Brain microvascular endothelial cell (primary cell): ENCODE measurements at regions not wholly inside any gene's neighbourhood (a gene's known extent, or its start where the extent isn't known, plus 50 kb on each side); places are given as distances from the start of the nearest gene placed in this dataset.

Experiments
- DNase-seq: peaks from one replicate; pipeline ENCODE4 v3.0.0-alpha.2; 2020
- H3K27ac ChIP-seq: fragments of 250-450 bp; sonication (Bioruptor Pico); 2 replicates; pipeline ENCODE4 v1.5.1; 2020; ENCODE audit warnings: mild to moderate bottlenecking, moderate library complexity
- H3K27me3 ChIP-seq: fragments of 250-450 bp; sonication (Bioruptor Pico); replicated peaks from 2 replicates; pipeline ENCODE4 v1.5.1; 2020; ENCODE audit warnings: mild to moderate bottlenecking
- H3K36me3 ChIP-seq: fragments of 250-450 bp; sonication (Bioruptor Pico); replicated peaks from 2 replicates; pipeline ENCODE4 v1.5.1; 2020; ENCODE audit warnings: mild to moderate bottlenecking
- H3K4me3 ChIP-seq: 2 replicates; pipeline ENCODE4 v1.5.1; 2011; ENCODE audit warnings: low read depth, mild to moderate bottlenecking, control low read depth, low read length, moderate library complexity
- in situ Hi-C: cut with HindIII; loops from 2 replicates; pipeline ENCODE4 v1.10.0; 2017; ENCODE audit warnings: low sequenced_read_pairs, low pct_ligation_motif_present
- TF ChIP-seq, protein P1 (sequence below): IDR thresholded peaks from 2 replicates; pipeline ENCODE4 v1.5.1; 2011; ENCODE audit warnings: low read depth, mild to moderate bottlenecking, moderate library complexity, low read length, control low read depth, inconsistent platforms; ENCODE audit errors: missing control alignments

DNA sequence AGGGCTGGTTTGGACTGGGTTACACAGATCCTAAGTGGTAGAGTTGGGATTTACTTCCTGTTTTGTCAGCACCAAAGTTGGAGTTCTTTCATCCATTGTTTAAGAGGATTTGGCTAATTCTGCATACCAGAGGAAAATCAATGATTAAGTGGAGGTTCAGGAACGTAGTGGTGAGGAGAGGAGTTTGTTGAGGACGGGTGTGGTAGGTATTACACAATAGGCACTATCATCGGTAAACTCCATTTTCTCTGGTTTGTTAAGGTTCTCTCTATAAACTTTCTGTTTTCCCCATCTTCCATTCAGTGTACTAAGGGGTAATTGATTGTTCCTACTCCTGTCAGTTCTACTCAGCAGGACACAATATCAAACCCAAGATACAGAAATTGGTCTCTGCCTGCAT lies 107.5 kb upstream of the VCX2 start:
- no peak overlapping the region for H3K4me3 ChIP-seq
- in situ Hi-C loops: no loop called here
- no peak overlapping the region for H3K27ac ChIP-seq
- H3K36me3 ChIP-seq: no peaks in the 10 kb centered on the region
- TF ChIP-seq, protein P1, sequence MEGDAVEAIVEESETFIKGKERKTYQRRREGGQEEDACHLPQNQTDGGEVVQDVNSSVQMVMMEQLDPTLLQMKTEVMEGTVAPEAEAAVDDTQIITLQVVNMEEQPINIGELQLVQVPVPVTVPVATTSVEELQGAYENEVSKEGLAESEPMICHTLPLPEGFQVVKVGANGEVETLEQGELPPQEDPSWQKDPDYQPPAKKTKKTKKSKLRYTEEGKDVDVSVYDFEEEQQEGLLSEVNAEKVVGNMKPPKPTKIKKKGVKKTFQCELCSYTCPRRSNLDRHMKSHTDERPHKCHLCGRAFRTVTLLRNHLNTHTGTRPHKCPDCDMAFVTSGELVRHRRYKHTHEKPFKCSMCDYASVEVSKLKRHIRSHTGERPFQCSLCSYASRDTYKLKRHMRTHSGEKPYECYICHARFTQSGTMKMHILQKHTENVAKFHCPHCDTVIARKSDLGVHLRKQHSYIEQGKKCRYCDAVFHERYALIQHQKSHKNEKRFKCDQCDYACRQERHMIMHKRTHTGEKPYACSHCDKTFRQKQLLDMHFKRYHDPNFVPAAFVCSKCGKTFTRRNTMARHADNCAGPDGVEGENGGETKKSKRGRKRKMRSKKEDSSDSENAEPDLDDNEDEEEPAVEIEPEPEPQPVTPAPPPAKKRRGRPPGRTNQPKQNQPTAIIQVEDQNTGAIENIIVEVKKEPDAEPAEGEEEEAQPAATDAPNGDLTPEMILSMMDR: no peak
- no peak for DNase-seq
- H3K27me3 ChIP-seq: no peaks in the 10 kb centered on the region

DNA sequence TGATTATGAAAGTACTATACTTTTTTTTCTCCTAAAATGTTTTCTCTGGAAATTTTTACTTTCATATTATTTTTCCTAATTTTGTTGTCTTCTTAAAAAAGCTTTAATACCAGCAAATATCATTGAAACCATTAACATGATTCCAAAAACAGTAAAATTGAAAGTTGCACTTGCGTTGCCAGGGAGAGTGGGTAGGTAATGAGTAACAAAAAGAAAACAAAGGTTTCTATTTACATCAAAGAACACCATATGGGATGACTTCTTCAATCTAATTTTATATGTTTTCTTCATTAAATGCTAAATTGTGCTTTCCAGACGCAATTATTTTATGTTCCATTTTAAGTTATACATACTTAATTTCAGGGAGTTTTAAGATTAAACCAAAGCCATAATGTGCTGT lies 108.3 kb upstream of the VCX2 start:
- TF ChIP-seq, protein P1: no peak
- no peak overlapping the region for H3K27ac ChIP-seq
- H3K27me3 ChIP-seq: no peaks in the 10 kb centered on the region
- in situ Hi-C loops: no loop called here
- no peak for DNase-seq
- no peak overlapping the region for H3K4me3 ChIP-seq
- no peaks in the 10 kb centered on the region for H3K36me3 ChIP-seq

DNA sequence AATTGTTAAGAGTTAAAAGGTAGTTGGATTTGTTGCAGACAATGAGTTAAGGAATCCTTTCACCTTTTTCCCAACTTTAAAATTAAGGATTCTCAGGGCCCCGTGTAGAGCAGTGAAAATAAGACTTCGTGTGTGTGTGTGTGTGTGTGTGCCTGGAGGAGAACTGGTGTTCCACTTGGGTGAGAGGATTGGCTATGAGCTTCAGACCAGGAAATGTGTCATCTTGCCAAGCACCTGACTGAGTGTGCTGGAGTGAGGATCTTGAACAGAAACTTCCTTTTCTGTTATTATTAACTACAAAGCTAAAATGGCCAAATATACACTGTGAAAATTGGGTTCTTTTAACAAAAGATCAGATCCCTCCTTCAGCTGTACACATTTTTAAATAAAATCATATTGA lies 113.1 kb upstream of the VCX2 start:
- in situ Hi-C loops: no loop called here
- H3K27ac ChIP-seq: no peak overlapping the region
- H3K36me3 ChIP-seq: no peaks in the 10 kb centered on the region
- DNase-seq: no peak
- TF ChIP-seq, protein P1: no peak
- no peaks in the 10 kb centered on the region for H3K27me3 ChIP-seq
- H3K4me3 ChIP-seq: no peak overlapping the region

DNA sequence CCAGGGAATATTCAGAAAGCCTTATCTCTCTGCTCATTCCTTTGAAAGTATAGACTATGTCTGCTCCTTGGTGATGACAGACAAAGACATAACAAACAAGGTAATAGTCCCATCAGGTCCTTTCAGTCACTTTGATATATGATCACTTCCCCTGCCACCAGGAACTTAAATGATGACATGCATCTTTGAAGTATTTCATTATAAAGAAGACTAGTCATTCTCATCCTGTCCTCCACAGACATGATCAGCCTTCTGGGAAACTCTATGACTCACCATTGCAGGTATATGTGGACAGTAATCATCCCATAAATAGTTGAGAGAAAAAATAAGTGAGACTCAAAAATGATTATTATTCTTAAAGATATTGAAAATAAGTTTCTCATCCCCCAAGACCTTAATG lies 117.5 kb upstream of the VCX2 start:
- H3K27ac ChIP-seq: no peak overlapping the region
- no peak for DNase-seq

DNA sequence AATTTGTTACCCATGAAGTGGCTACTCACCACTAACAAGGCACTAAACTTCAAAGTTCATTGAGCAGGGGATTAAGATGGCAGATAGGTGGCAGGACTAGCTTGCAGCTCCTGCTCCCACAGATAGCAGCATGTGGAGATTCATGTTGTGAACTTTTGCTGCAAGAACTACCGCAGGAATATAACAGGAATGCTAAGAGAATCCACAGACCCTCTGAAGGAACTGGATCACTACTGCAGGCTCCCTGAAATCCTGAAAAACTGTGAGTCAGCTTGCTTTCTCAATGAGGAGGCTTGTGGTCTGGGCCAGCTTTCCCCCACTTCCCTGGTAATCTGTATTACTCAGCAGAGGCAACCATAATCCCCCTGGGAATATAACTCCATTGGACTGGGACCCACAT lies 118.5 kb upstream of the VCX2 start:
- Histone ChIP-seq H3K4me3 (no peak overlapping the region), H3K27ac (no peak overlapping the region), H3K27me3 (no peaks in the 10 kb centered on the region), H3K36me3 (no peaks in the 10 kb centered on the region)
- DNase-seq: peak; percentile 32
- in situ Hi-C loops: no loop called here
- TF ChIP-seq, protein P1: peak; percentile 45

More for the DNA sequence above, 117.5 kb upstream of the VCX2 start:
- in situ Hi-C loops: no loop called here
- Histone ChIP-seq H3K27me3 (no peaks in the 10 kb centered on the region), H3K4me3 (no peak overlapping the region), H3K36me3 (no peaks in the 10 kb centered on the region)
- TF ChIP-seq, protein P1: no peak

DNA sequence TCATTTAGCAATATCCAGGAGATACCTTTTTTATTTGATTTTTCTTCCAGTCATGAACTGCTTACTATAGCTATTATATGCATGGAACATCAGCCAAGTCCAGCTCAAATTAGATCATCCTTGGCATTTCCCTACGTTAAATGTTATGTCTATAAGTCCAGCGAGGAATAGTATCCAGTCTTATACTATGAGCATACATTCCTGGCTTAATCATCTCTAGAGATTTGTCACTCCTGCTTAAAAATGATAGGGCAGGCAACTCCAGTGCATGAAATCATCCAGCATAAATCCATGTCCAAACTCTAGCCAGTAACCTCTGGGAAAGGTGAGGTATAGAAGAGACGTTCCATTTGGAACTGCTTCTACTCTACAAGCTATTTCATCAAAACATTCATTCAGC lies 126.7 kb upstream of the VCX2 start:
- DNase-seq: no peak
- Histone ChIP-seq H3K27me3 (no peaks in the 10 kb centered on the region), H3K27ac (no peak overlapping the region), H3K4me3 (no peak overlapping the region), H3K36me3 (no peaks in the 10 kb centered on the region)
- in situ Hi-C loops: no loop called here
- TF ChIP-seq, protein P1: no peak
